Activated CD8-positive, alpha-beta memory T cell treated with anti-CD3 and anti-CD28 coated beads, Interleukin-2, amount 50 U/mL, for 24 hours (primary cell): ENCODE measurements at regions not wholly inside any gene's neighbourhood (a gene's known extent, or its start where the extent isn't known, plus 50 kb on each side); places are given as distances from the start of the nearest gene placed in this dataset.
"Not testable (repeated sequence)": the region's sequence is repeated elsewhere in the genome, so short reads cannot be mapped to it uniquely, and the experiment has no call there.

Source experiments
- DNase-seq: peaks from one replicate; pipeline ENCODE4 v3.0.0-alpha.2; 2020; ENCODE audit errors: extremely low read depth

GRCh38 chr17:33895491-33895890 lies 359.6 kb upstream of the CCL2 start:
- DNase-seq, result no peak

GRCh38 chr17:33896263-33896662 lies 358.8 kb upstream of the CCL2 start:
- no peak for DNase-seq

GRCh38 chr17:33901085-33901484 lies 354.0 kb upstream of the CCL2 start:
- no peak for DNase-seq

GRCh38 chr17:33902901-33903449 lies 352.1 kb upstream of the CCL2 start:
- no peak for DNase-seq

GRCh38 chr17:33904476-33904875 lies 350.6 kb upstream of the CCL2 start:
- DNase-seq, result no peak

GRCh38 chr17:33905338-33905800 lies 349.7 kb upstream of the CCL2 start:
- DNase-seq, result no peak

- DNase-seq, result no peak
Observed at GRCh38 chr17:33908363-33909064, 346.6 kb upstream of the CCL2 start.

GRCh38 chr17:33910200-33910857 lies 344.8 kb upstream of the CCL2 start:
- no peak for DNase-seq

GRCh38 chr17:33914125-33914524 lies 341.0 kb upstream of the CCL2 start:
- no peak for DNase-seq

- DNase-seq, result no peak
Observed at GRCh38 chr17:33922971-33923370, 332.1 kb upstream of the CCL2 start.

- no peak for DNase-seq
Observed at GRCh38 chr17:33924104-33924503, 331.0 kb upstream of the CCL2 start.

- DNase-seq, result no peak
Observed at GRCh38 chr17:33925649-33926048, 329.4 kb upstream of the CCL2 start.

- no peak for DNase-seq
Observed at GRCh38 chr17:33927732-33928133, 327.4 kb upstream of the CCL2 start.

- DNase-seq, result no peak
Observed at GRCh38 chr17:33929181-33929724, 325.8 kb upstream of the CCL2 start.

- DNase-seq, result not testable (repeated sequence)
Observed at GRCh38 chr17:33931148-33931814, 323.8 kb upstream of the CCL2 start.

GRCh38 chr17:33932996-33933395 lies 322.1 kb upstream of the CCL2 start:
- DNase-seq, result no peak

GRCh38 chr17:33933576-33933975 lies 321.5 kb upstream of the CCL2 start:
- DNase-seq, result no peak

- no peak for DNase-seq
Observed at GRCh38 chr17:33934696-33935095, 320.4 kb upstream of the CCL2 start.

GRCh38 chr17:33935822-33936221 lies 319.3 kb upstream of the CCL2 start:
- no peak for DNase-seq

- no peak for DNase-seq
Observed at GRCh38 chr17:33936764-33937163, 318.3 kb upstream of the CCL2 start.

GRCh38 chr17:33939959-33940358 lies 315.1 kb upstream of the CCL2 start:
- no peak for DNase-seq

GRCh38 chr17:33940769-33941370 lies 314.2 kb upstream of the CCL2 start:
- DNase-seq, result no peak
